KOPT-K1 (cell line): ENCODE measurements at regions not wholly inside any gene's neighbourhood (a gene's known extent, or its start where the extent isn't known, plus 50 kb on each side); places are given as distances from the start of the nearest gene placed in this dataset.

Experiments used
- H3K27ac ChIP-seq: fragments of 200-600 bp; sonication (generic); 2 replicates; pipeline ENCODE4 v1.5.1; 2016; ENCODE audit warnings: antibody characterized with exemption, mild to moderate bottlenecking, low read depth, low read length; ENCODE audit not compliant: poor library complexity, severe bottlenecking
- H3K36me3 ChIP-seq: fragments of 200-600 bp; sonication (generic); 2 replicates; pipeline ENCODE4 v1.5.1; 2017; ENCODE audit warnings: antibody characterized with exemption, mild to moderate bottlenecking, low read length, moderate library complexity; ENCODE audit not compliant: insufficient read depth
- H3K9me3 ChIP-seq: fragments of 200-600 bp; sonication (generic); 2 replicates; pipeline ENCODE4 v1.5.1; 2017; ENCODE audit warnings: antibody characterized with exemption, low read length, mild to moderate bottlenecking; ENCODE audit not compliant: insufficient read depth, poor library complexity, severe bottlenecking

DNA sequence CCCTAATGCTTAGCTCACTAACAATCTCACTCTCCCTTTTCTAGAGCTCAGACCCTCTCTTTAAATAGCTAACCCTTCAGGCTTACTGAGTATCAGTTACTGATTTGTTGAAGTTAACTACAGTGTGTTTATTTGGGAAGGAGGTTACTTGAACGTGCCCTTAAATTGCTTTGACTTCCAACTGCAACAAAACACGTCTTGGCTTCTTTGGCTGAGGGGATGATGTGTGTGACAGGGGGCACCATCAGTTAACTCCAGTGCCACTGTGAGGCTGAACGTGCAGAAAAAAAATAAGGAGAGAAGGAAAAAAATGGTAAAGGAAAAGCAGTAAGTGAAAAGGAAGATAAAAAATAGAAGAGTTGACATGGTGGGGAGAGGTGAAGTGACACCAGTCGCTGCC is 75.1 kb upstream of the NRIP1 start:
- Histone ChIP-seq H3K9me3 (no peaks in the 10 kb centered on the region), H3K27ac (no peak overlapping the region), H3K36me3 (no peaks in the 10 kb centered on the region)

DNA sequence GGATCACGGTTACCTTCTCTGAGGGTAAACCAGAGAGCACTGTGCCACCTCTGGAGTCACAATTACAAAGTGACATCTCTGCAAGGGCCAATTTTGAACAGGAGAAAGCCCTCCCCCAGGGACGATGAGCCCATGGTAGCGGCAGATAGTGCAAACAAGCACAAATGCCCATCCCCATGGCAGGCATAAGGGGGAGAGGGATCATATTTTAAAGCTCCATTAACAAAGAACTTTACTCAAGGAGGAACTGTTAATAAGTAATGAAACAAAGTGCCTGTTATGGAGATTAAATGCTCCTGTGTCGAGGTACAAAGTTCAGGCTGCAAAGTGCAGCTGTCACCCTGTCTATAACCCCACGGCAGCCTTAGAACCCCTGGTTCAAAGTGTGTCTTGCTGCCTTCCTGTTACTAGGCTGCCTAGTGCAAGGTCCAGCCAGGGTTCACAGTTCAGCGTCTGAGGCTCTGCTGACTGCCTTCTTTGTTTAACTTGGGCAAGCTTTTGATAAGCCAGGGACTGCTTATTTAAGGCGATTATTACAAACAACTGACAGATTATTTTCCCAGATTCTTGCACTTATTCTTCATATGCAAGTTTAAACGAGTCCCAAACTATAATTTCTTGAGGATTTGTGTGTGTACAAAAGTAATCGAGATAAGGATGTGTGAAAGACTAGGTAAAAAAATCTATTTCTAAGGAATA is 75.7 kb upstream of the NRIP1 start:
- no peaks in the 10 kb centered on the region for H3K9me3 ChIP-seq
- H3K27ac ChIP-seq, result no peak overlapping the region
- H3K36me3 ChIP-seq, result no peaks in the 10 kb centered on the region

DNA sequence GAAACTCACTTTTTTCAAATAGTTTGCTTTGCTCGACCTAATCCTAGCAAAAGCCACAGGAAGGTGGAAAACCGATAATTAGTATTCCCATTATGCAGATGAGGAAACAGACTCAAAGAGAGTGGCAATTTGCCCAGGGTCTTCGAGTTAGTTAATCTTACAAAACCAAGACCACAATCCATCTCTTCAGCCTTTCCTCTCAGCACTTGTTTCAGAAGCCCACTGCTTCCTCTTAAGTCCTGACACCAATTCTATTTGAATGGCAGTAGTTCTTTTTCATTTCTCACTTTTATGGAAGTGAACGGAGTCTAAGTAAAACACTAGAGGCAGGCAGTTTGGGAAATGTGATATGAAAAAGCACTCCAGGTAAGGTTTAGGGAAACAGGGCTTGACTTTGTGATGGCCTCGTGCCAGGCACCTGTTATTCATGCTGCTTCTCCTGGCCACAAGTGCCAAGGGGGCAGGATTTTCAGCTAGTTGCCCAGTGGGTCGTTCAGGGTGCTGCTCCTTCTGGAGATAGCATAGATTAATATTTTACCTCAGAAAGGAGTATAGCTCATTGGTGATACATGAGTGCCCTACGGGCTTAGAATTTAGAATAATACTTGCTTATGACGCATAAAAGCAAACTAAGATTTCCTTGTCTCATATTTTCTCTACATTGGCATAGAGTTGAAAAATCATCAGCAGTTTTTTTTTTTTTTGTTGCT is 76.6 kb upstream of the NRIP1 start:
- no peak overlapping the region for H3K27ac ChIP-seq
- no peaks in the 10 kb centered on the region for H3K36me3 ChIP-seq
- no peaks in the 10 kb centered on the region for H3K9me3 ChIP-seq

DNA sequence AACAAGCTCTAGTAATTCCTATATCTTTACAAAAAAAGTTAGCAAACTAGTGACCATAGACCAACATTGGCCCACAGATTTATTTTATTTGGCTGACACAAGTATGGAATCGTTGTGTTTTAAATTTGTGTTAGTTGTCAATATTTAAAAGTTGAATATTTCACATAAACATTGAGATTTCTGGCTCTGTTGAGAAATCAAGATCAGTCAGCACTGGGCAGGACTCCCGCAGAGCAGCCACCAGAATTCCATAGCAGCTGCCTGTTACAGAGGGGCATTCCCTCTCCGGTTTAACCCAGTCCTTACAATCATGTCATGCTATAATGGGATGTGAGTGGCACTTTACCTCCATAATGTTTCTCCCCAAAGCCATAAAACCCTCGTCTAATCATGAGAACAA is 79.2 kb upstream of the NRIP1 start:
- Histone ChIP-seq H3K36me3 (no peaks in the 10 kb centered on the region), H3K9me3 (no peaks in the 10 kb centered on the region), H3K27ac (no peak overlapping the region)

DNA sequence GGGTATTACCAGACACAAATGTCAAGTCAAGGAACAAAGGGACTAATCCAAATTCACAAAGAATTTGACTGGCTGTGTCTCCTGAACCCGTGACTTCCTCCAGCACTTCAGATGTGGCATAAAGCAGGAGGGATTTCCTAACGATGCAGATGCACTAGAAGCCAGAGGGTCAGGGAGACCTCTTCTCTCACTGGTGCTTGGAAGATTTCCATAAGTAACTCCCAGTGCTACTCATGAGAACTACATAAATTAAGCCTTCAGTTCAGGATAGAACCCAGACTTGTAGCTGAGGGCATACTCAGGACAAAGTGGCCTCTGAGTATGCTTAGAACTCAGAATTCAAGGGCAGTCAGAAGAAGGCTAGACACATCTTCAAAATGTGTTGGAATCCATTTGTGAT is 83.6 kb upstream of the NRIP1 start:
- H3K27ac ChIP-seq, result no peak overlapping the region
- H3K9me3 ChIP-seq, result no peaks in the 10 kb centered on the region
- no peaks in the 10 kb centered on the region for H3K36me3 ChIP-seq

DNA sequence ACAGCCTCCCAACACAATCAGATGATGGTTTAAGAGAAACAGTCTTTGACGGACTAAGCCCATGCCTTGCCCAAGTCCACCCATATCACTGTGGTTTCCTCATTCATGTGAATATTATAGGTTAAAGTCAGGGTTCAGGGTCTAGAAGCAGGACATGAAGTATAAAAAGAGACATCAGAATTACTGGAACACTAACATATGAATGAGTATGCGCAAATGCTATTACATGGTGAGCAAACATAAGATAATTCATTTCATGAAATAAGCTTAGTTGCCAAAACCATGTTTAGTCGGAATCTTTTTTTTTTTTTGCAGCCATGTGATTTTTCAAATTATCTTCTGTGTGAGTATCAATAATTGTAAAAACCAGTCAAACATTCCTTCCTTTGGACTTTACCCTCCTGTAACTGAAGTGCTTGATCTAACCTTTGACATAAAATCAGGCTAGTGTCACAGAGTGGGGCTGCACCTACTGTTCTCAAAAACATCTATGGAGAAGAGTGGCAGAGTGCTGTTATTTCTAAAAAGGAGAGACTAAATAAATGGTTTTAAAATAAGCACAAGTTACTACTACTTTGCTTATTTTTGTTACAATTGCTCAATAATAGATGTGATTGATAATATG is 84.9 kb upstream of the NRIP1 start:
- Histone ChIP-seq H3K36me3 (no peaks in the 10 kb centered on the region), H3K27ac (no peak overlapping the region), H3K9me3 (no peaks in the 10 kb centered on the region)

DNA sequence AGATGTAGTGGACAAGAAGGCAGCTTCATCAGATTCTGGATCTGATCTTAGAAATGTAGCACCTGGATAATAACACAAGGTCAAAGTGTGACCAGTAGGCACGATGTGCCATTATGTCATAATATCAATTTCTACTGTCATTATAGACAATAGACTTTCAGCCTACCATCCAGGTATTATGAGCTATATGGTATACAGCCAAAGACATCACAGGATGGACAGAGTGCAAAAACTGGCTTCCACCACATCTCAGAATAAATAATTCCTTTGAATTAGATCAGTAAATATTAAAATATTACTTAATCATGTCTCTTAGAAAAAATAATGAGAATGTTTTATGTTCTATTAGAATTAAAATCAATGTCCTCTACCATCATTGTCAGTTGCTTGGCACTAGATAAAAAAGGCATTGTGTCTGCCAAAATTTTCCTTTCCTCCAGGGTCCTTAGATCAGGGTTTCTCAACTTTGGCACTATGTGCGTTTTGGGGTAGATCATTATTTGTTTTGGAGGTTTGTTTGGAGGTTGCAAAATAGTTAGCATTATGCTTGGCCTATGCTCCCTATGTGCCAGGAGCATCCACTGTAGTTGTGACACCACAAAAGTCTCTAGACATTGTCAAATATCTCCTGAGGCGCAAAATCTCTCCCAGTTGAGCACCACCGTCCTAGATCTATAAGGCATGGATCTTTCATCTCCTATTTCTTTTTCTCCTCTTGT is 86.7 kb upstream of the NRIP1 start:
- Histone ChIP-seq H3K9me3 (no peaks in the 10 kb centered on the region), H3K27ac (no peak overlapping the region)

DNA sequence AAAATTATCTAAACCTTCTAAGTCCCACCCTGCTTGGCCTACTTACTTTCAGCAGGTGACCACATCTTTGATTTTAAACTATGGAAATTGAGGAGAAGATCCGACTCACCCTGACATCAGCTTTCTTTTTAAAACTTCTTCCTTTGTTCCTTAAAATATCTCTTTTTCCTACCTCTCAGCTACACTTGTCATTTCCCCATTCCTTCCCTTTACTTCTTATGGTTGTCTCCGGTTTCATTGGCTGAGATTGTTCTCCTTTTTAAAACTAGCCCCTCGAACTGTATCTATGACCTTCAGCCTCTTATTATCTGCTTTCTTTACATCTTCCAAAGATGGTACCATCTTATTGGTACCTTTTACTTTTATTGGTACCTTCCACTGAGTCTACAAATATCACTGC is 87.8 kb upstream of the NRIP1 start:
- Histone ChIP-seq H3K27ac (no peak overlapping the region), H3K36me3 (no peaks in the 10 kb centered on the region), H3K9me3 (no peaks in the 10 kb centered on the region)

More for the DNA sequence above, 86.7 kb upstream of the NRIP1 start:
- H3K36me3 ChIP-seq, result no peaks in the 10 kb centered on the region

DNA sequence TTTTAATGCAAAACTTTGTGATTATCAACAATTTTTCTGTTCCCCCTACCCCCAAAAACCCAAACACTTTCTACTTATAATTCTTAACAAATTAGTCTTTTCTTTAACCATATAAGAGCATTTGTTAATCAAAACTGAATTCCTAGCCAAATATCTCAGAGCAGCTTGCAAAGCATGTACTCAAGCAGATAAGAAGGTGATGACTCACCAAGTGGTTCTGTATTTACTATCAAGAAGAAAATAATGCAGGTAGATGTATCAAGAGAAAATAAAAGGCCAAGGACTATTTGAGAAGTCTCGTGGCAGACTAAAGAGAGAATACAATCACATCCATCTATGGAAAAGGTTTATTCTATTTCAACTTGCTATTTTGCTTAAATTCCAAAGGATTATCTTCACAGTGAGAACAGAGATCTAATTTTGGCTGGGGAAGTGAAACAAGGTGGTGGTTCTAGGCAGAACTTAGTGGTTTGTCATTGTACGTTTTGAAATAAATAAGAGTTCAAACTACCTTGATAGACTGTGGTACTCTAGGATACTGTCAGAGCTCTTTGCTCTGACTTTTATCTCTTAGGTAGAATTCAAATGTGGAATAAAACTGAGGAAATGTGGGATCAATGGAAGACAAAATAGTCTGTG is 94.7 kb upstream of the NRIP1 start:
- Histone ChIP-seq H3K9me3 (peaks cover 7% of the 10 kb centered on the region), H3K36me3 (no peaks in the 10 kb centered on the region), H3K27ac (no peak overlapping the region)

DNA sequence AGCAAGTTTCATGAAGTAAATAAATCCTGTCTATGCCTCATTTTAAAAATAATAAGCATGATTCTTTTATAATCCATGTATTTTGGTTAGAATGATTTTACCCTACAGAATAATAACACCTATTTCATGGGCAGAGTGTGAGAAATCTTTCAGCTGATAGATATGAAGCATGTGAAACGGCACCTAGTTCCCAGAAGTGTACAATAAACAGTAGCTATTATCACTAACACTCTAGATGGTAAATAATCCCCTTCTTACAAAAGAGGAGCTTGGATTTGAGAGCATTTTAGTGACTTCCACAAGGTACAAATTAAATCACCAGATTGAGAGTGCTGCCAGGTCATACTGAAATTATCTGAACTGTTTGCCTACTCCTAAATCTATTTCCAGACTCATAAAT is 95.3 kb upstream of the NRIP1 start:
- Histone ChIP-seq H3K36me3 (no peaks in the 10 kb centered on the region), H3K27ac (no peak overlapping the region), H3K9me3 (peaks cover 7% of the 10 kb centered on the region)

DNA sequence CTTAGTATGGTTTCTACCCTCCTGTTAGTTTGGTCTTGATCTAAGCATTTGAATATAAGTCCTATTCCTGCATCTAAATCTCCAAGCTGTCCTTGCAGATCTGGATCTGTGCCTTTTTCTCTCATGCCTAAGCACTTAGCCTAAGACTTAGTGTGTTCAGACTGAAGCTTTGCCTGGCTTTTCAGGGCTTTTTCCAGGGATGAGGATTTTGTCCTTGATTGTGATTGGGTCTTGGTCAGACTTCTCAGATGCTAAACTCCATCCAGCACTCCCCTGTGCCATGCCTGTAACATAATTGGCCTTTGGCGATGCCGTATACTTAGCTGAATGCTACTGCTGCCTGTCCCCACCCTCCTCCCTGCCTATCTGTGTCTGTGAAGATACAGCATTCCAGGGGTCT is 98.1 kb upstream of the NRIP1 start:
- H3K9me3 ChIP-seq, result peaks cover 7% of the 10 kb centered on the region
- no peaks in the 10 kb centered on the region for H3K36me3 ChIP-seq
- H3K27ac ChIP-seq, result no peak overlapping the region

DNA sequence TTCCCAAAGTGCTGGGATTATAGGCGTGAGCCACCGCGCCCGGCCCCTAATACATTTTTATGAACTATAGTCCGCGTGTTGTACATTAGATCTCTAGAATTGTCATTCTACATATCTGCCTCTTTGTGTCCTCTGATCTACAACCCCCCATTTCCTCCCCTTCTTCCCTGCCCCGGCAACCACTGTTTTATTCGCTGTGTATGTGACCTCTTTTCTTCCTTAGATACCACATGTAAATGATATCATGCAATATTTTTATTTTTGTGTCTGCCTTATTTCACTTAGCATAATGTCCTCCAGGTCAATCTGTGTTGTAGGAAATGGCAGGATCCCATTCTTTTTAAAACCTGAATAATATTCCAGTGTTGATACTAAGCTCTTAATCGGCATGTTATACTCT is 99.5 kb upstream of the NRIP1 start:
- H3K36me3 ChIP-seq, result no peaks in the 10 kb centered on the region
- H3K27ac ChIP-seq, result no peak overlapping the region
- H3K9me3 ChIP-seq, result no peaks in the 10 kb centered on the region

DNA sequence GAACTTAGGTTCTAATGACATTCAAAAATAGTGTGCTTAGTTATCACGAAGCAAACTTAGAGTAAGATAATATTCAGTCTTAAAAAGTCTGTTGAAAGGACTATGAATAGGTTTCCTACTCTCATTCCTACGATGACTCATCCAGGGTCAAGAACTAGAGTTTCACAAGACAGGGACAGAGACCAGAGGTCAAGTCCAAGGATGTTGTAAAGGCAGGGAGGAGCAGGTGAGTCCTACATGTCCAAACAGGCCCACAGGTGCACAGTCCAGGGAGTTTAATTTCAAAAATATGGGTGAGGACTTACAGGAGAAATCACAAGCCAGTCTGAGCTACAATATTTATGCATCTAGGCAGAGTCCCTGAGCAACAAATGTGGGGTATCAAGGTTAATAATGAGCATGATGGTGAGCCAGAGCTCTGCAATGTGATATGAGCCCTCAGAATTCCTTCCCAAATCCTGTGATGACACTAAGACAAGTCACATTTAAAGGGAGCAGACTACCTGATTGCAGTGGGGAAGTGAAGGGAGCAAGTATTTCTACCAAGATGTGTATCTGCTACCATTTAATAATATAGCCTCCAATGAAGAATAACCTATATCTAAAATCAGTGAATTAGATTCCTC is 100.0 kb upstream of the NRIP1 start:
- no peaks in the 10 kb centered on the region for H3K36me3 ChIP-seq
- H3K27ac ChIP-seq, result no peak overlapping the region
- H3K9me3 ChIP-seq, result no peaks in the 10 kb centered on the region

DNA sequence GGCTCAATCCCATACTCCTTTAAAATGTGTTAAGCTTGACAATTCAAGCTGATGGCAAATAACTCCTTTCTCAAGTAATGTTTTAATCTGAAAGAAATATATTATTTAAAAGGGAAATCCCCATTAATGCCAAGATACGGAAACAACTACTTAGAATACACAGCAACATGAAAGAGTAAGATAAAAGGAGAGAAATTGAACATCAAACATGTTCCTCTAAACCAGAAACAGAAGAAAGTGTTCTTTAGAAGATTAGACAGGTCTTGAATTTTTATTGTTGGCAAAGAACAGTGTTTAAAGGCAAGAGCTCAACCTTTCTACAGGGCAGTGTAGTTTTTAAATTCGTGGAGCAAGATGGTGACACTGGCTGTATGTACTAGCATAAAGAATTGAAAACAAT is 105.8 kb upstream of the NRIP1 start:
- Histone ChIP-seq H3K36me3 (no peaks in the 10 kb centered on the region), H3K9me3 (no peaks in the 10 kb centered on the region), H3K27ac (no peak overlapping the region)
